ENCODE measurements at regions not wholly inside any gene's neighbourhood (a gene's known extent, or its start where the extent isn't known, plus 50 kb on each side); places are given as distances from the start of the nearest gene placed in this dataset.
A peak's percentile ranks its signal among the peaks of the same experiment; 100 is the strongest.

GRCh38 chr1:234970731-234971476 is 157.7 kb downstream of the TOMM20 start (continued):
- TF ChIP-seq, protein P1, sequence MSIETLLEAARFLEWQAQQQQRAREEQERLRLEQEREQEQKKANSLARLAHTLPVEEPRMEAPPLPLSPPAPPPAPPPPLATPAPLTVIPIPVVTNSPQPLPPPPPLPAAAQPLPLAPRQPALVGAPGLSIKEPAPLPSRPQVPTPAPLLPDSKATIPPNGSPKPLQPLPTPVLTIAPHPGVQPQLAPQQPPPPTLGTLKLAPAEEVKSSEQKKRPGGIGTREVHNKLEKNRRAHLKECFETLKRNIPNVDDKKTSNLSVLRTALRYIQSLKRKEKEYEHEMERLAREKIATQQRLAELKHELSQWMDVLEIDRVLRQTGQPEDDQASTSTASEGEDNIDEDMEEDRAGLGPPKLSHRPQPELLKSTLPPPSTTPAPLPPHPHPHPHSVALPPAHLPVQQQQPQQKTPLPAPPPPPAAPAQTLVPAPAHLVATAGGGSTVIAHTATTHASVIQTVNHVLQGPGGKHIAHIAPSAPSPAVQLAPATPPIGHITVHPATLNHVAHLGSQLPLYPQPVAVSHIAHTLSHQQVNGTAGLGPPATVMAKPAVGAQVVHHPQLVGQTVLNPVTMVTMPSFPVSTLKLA (IDR thresholded peaks at IDR 0.05), result no peak
- no peak for TF ChIP-seq KLF9 (CRISPR knock-in tag; IDR thresholded peaks at IDR 0.05; ENCODE audit: low read depth)
- no peak for TF ChIP-seq ZBTB25 (CRISPR knock-in tag; IDR thresholded peaks at IDR 0.05)
- TF ChIP-seq TCF7 (IDR thresholded peaks at IDR 0.05; ENCODE audit: low read depth), result no peak
- no peak for TF ChIP-seq TMF1 (CRISPR knock-in tag; IDR thresholded peaks at IDR 0.05; ENCODE audit: low read depth)
- no peak for TF ChIP-seq HOXA3 (CRISPR knock-in tag; IDR thresholded peaks at IDR 0.05)
- no peak for TF ChIP-seq CBX1 (IDR thresholded peaks at IDR 0.05; ENCODE audit: low read depth)
- peak; percentile 38 for TF ChIP-seq SALL1 (CRISPR knock-in tag; IDR thresholded peaks at IDR 0.05)
- no peak for TF ChIP-seq ZNF234 (CRISPR knock-in tag; conservative IDR thresholded peaks at IDR 0.05)
- TF ChIP-seq, protein P2, sequence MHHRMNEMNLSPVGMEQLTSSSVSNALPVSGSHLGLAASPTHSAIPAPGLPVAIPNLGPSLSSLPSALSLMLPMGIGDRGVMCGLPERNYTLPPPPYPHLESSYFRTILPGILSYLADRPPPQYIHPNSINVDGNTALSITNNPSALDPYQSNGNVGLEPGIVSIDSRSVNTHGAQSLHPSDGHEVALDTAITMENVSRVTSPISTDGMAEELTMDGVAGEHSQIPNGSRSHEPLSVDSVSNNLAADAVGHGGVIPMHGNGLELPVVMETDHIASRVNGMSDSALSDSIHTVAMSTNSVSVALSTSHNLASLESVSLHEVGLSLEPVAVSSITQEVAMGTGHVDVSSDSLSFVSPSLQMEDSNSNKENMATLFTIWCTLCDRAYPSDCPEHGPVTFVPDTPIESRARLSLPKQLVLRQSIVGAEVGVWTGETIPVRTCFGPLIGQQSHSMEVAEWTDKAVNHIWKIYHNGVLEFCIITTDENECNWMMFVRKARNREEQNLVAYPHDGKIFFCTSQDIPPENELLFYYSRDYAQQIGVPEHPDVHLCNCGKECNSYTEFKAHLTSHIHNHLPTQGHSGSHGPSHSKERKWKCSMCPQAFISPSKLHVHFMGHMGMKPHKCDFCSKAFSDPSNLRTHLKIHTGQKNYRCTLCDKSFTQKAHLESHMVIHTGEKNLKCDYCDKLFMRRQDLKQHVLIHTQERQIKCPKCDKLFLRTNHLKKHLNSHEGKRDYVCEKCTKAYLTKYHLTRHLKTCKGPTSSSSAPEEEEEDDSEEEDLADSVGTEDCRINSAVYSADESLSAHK (CRISPR knock-in tag; IDR thresholded peaks at IDR 0.05; ENCODE audit: borderline replicate concordance), result no peak
- TF ChIP-seq DR1 (CRISPR knock-in tag; IDR thresholded peaks at IDR 0.05), result no peak
- TF ChIP-seq HOXA7 (CRISPR knock-in tag; IDR thresholded peaks at IDR 0.05), result no peak
- TF ChIP-seq, protein P3, sequence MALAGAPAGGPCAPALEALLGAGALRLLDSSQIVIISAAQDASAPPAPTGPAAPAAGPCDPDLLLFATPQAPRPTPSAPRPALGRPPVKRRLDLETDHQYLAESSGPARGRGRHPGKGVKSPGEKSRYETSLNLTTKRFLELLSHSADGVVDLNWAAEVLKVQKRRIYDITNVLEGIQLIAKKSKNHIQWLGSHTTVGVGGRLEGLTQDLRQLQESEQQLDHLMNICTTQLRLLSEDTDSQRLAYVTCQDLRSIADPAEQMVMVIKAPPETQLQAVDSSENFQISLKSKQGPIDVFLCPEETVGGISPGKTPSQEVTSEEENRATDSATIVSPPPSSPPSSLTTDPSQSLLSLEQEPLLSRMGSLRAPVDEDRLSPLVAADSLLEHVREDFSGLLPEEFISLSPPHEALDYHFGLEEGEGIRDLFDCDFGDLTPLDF (CRISPR knock-in tag; IDR thresholded peaks at IDR 0.05), result no peak
- no peak for TF ChIP-seq ESRRA (CRISPR knock-in tag; IDR thresholded peaks at IDR 0.05; ENCODE audit: low read depth)
- TF ChIP-seq ZNF597 (CRISPR knock-in tag; IDR thresholded peaks at IDR 0.05), result no peak
- no peak for TF ChIP-seq ZNF530 (CRISPR knock-in tag; IDR thresholded peaks at IDR 0.05; ENCODE audit: low read depth)
- TF ChIP-seq ZNF138 (CRISPR knock-in tag; IDR thresholded peaks at IDR 0.05; ENCODE audit: low read depth), result no peak
- TF ChIP-seq ZNF841 (CRISPR knock-in tag; IDR thresholded peaks at IDR 0.05; ENCODE audit: borderline replicate concordance), result no peak
- no peak for TF ChIP-seq GFI1 (CRISPR knock-in tag; IDR thresholded peaks at IDR 0.05; ENCODE audit: borderline replicate concordance)
- TF ChIP-seq ZNF562 (CRISPR knock-in tag; IDR thresholded peaks at IDR 0.05; ENCODE audit: borderline replicate concordance), result no peak
- TF ChIP-seq NCOA1 (CRISPR knock-in tag; IDR thresholded peaks at IDR 0.05), result no peak
- TF ChIP-seq ZC3H4 (CRISPR knock-in tag; IDR thresholded peaks at IDR 0.05; ENCODE audit: borderline replicate concordance), result no peak
